HG02798 (cell line): ENCODE measurements at regions not wholly inside any gene's neighbourhood (a gene's known extent, or its start where the extent isn't known, plus 50 kb on each side); places are given as distances from the start of the nearest gene placed in this dataset.
A peak's percentile ranks its signal among the peaks of the same experiment; 100 is the strongest.
"Not testable (repeated sequence)": the region's sequence is repeated elsewhere in the genome, so short reads cannot be mapped to it uniquely, and the experiment has no call there.

Experiments used
- ATAC-seq: cut with Tn5 transposase; IDR thresholded peaks from one replicate; pipeline ENCODE4 v1.9.1; 2021; ENCODE audit warnings: mild to moderate bottlenecking; ENCODE audit not compliant: unreplicated experiment, poor library complexity

DNA sequence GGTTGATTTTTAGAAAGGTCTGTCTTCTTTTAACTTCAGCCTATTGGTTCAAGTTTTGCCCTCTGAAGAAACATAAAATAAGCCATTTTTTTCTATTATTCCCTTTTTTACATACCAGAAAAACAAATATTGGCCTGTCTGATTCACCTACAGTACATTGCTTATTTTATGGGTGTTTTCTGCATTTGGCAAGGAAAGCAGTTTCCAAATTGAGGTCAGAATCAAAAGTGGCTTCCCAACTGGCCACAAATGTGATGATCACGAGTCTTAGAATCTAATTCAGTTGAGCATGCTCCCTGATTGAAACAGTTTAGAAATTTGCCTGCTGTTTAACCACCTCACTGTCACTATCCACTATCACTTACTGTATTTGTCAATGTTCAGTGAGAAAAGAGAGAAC, 106.9 kb upstream of the CHMP2B start:
- ATAC-seq, result no peak

DNA sequence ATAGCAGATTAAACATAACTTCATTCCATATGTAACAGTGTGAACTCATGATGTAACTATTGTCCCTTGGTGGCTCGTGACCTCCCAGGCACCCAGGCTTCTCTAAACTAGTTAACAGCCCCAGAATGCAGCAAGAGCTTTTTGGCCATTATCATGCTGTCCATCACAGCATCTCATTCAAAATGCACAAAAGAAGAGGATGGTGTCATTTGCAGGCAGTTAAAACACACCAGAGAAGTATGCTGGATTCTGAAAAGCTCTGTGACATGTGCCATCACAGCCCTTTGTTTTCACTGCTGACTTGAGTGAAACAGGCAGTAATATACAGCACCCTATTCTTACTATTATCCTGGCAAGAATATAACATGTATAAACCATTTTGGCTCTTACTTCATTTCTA, 117.6 kb upstream of the CHMP2B start:
- no peak for ATAC-seq

DNA sequence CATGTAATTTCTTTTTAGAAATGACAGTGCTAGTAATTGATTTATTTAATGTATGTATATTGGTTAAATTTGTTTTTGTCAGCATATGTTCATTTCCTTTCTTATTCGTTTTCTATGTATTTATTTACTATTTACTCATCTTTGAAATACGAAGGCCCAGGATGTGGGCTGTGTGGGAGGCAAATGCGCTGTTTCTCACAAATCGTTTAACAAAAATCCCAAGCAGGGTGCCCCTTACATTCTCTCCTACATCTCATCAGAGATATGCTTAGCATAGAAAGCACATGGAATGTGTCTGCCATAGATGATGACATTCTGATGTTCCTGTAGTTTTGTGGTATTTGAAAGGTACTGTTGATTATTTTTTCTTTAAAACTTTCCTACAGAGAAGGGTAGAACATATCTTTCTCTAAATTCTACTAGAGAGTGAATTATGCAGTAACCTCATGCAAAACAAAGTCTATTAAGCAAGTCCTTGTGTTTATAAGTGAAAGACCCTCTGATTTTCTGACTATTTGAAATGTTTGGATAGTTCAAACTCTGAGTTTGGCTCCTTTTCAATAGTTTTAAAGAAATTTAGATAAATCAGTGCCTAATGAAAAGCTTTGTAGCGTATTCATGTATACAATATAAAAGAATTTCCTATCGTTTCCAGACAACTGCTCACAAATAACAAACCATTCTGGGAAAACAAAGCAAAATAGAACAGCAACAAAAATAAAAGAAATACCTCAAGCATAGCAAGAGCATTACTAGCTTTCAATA, 111.1 kb upstream of the VGLL3 start:
- ATAC-seq, result no peak

DNA sequence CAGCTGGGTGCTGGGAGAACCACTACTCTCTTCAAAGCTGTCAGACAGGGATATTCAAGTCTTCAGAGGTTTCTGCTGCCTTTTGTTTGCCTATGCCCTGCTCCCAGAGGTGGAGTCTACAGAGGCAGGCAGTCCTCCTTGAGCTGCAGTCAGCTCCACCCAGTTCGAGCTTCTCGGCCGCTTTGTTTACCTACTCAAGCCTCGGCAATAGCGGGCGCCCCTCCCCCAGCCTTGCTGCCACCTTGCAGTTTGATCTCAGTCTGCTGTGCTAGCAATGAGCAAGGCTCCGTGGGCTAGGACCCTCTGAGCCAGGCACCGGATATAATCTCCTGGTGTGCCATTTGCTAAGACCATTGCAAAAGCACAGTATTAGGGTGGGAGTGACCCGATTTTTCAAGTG, 106.8 kb upstream of the VGLL3 start:
- ATAC-seq, result not testable (repeated sequence)

DNA sequence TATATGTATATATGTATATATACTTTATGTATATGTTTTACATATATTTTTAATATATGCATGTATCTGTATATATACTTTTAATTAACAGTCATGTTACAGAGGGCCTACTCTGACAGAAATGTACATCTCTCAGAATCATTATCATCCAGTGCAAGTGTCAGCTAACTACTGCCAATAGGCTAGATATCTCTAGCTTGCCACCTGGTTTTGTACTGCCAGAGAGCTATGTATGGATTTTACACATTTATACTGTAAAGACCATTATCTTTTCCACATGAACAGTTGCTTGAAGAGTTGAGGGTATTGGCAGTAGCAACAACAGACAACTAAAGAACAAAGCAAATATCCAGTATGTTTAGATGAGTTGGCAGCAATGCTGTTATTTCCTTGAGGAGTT, 99.7 kb upstream of the VGLL3 start:
- no peak for ATAC-seq

DNA sequence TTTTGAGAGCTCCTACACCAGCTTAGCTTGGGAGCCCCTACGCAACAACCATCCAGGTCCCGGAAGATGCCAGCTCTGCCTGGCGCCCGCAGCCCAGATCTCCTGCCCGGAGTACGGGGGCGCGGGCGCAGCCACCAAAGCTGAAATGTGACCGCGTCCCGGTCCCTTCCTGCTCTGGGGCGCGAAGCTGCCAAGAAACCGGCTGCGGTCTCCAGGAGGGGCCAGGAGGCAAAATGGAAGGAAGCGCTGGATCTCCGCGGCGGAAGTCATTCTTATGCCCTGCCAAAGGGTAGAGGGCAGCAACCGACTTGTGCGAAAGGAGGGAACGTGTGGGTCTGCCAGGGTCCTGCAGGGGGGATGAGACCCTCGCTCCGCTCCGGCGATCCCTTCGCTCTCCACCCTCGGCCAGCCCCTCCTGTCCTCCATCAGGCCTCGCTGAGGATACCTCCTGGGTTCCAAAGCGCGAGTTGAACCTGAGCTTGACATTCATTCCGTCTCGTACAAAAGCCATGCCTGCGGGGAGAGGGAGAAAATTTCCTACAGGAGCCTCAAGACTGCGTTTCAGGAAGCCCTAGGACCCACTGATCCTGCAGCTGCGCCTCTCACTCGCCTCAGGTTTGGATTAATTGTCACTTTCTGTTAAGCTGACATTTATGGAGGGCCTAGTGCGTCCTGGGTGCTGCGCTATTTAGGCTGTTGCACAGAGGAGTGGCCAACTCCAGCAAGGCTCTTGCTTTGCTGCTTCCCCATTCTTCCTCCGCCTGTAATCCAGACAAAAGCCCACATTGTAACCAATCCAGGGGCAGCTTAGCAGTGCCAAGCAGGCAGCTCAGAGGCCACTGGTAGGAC, 98.3 kb upstream of the VGLL3 start:
- peak; percentile 71 for ATAC-seq

DNA sequence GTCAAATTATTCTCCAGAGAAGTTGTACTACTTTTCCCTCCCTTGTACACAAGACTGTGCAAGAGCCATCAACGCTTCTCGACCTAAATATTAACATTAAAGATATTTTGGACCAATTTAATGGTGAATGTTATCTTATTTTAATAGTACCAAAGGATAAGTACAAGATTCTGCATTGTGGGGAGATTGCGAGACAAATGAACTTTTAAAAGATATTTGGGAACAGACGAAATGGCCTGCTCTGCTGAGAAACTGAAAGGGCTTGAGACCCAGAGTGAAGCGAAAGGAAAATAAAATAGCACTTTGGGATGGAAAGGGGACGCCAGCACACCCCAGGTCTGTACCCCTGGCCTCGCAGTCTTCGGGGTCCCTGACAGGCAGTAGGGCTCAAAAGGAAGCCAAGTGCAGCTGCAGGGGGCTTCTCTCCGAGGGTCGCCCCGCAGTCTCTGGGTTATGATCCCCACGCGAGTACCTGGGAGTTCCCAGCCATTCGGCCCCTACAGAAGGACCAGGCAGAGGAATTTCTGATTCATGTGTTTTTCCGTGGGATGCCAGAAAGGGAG, 97.6 kb upstream of the VGLL3 start:
- ATAC-seq, result no peak

DNA sequence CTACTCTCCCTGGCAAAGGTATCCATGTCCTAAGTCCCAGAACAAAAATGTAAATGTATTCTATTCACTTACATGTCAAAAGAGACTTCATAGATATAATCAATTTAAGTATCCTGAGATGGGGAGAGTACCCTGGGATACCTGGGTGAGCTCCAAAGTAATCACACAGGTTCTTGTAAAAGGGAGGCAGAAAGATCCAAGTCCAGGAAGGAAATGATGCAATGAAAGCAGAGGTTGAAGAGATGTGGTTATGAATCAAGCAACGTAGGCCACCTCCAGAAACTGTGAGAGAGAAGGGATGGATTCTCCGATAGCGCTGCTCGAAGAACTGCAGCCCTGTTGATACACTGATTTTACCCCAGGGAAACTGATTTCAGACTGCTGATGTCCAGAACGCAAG, 93.9 kb upstream of the VGLL3 start:
- no peak for ATAC-seq

DNA sequence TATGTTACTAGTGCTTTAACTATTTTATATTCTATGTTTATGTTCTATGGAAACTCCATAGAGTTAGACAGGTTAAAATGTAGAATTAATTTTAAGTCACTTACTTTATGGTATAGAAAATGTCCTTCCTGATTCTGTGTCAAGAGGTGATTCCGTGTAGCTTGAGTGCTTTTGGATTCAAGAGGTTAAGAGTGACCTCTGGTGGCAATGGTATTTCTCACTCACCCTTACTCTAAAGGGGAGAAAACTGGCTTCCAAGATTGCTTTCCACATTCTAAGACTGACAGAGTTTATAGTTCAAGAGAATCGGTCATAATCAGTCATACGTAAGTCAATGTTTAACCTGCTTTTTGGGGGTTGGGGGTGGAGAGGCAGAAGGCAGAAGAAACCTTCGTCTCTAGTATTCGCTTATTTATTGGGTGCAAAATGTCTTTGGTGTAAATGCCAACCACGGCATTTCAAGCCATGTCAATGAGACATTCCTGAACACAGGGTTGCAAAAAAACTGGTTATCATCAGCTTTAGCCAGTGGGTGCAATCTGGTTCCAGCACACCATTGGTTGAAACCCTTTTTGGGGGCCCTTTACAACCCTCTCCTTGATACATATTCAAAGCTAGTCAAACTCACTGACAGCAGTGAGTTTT, 92.0 kb upstream of the VGLL3 start:
- ATAC-seq, result peak; percentile 78

DNA sequence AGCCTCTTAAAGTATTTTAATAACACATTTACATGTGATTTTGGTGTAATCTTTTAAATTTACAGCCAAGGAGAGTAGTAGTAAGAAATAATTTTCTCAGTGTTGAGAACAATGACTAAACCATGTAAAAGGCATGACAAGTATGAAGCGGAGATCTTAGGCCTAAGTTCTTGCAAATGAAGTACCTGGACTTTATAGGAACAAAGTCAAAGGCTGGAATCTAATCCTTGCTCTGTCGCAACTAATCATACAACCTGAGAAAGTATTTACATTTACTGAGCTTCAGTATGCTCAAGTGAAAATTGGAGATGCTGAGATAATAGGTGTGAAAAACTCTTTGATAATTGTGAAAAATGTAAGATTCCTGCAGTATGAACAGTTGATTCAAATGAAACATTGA, 86.4 kb upstream of the VGLL3 start:
- ATAC-seq, result no peak

DNA sequence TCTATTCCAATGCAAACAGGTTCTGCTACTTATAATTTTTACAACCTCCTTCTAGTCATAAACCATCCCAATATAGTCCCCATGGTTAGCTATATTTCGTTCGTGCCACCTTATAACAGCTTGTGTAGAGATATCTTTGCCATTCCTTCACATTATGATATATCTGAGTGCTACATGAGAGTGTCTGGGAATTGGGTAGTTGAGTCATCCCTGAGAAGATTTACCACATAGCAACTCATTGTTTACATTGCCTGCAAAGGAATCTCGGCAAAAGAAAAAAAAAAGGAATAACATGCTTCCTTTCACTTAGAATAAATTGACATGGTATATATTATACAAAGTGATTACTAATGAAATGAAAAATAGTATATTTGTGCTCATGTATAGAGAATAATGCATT, 86.0 kb upstream of the VGLL3 start:
- no peak for ATAC-seq

DNA sequence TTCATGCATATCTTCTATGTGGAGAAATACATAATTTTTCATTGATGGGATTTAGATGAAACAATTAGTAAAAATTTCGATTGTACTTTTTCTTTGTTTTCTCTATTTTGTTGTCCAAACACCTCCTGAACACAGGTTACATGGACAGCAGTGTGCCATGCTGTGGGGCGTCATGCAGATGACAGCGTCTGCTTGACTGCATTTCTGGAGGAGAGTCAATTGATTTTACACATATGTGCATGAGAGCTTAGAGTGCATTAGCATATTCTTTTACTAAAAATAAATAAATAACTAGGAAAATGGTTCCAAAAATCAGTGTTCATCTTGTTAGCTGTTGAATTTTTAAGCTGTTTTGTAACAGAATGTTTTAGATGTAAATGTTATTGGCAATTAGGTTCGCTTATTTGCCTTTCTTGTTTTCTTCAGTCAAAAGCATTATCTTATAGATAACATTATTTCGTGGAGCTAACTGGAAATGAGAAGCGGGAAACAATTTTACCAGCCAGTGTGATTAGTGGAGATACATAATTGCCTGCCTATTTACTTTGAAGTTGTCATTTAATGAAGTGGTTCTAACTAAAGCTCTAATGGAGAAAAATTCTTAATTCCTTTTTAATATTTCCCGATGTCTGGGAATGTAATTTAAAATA, 82.7 kb upstream of the VGLL3 start:
- ATAC-seq, result no peak

DNA sequence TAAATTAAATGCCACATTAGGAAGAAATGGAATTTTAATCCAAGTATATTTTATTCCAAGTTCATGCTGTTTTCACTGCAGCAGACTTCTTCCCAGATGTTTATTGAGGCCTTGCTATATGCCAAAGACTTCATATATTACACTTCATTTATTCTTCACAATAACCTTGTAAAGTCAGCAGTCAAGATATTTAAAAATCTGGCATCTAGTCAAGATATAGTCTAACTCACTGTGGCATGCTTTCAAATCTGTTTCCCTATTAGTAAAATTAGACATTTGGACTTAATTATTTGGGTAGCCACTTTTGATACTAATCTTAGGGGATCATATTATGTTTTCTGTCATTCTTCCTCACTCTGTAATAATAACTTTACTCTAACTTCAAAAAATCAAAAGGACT, 81.5 kb upstream of the VGLL3 start:
- no peak for ATAC-seq

DNA sequence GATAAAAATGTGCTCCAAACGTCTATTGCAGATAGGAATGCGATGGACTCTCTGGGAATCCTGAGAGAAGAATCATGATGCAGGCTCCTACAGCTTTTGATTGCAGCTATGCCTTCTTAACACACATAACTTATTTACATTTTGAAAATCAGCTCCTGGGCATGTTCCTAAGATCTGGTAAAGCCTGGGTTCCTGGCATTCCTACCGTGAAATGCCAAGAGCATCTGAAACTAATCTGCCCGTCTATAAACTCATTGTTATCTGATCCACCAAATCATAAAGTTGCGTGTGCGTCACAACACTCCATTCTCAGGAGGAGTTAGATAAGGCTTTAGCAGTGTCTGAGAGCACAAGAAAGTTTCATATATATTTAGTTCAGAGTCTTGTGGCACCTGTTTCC, 79.0 kb upstream of the VGLL3 start:
- ATAC-seq, result no peak

DNA sequence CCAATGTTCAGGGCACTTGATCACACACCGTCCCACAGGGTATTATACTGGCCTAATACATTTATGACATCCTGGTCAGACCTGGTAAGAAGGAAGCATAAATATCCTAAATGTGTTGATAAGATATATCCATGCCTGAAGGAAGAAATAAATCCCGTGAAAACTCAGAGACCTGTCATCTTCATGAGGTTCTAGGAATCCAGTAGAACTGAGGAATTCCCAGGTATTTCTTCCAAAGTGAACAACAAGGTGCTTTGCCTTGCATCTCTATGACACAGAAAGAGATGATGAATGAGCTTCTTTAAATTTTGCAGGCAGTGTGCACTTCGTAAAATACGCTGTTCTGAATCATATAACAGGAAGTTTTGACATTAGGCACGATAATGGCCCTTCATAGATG, 78.1 kb upstream of the VGLL3 start:
- no peak for ATAC-seq

DNA sequence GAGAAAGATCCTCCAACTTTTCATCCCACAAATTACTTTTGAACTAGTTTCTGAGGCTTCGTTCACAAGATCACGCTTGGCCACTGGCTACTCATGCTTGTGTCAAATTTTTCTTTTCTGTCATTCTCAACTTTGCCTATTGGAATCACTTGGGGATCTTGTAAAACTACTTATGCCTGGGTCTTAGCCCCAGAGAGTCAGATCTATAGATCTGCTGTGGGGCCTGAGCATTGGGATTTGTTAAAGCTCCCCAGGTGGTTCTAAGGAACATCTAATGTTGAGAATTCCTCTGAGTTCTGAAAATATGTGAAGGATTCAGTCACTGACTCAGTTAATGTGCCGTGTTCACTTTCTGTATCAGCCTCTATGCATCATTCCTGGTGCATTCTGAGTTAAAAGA, 71.7 kb upstream of the VGLL3 start:
- ATAC-seq, result no peak

DNA sequence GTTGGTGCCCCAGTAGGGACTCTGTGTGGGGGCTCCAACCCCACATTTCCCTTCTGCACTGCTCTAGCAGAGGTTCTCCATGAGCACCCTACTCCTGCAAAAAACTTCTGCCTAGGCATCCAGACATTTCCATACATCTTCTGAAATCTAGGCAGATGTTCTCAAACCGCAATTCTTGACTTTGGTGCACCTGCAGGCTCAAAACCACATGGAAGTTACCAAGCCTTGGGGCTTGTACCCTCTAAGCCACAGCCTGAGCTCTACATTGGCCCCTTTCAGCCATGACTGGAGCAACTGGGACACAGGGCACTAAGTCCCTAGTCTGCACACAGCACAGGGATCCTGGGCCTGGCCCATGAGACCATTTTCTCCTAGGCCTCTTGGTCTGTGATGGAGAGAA, 66.5 kb upstream of the VGLL3 start:
- ATAC-seq, result no peak

DNA sequence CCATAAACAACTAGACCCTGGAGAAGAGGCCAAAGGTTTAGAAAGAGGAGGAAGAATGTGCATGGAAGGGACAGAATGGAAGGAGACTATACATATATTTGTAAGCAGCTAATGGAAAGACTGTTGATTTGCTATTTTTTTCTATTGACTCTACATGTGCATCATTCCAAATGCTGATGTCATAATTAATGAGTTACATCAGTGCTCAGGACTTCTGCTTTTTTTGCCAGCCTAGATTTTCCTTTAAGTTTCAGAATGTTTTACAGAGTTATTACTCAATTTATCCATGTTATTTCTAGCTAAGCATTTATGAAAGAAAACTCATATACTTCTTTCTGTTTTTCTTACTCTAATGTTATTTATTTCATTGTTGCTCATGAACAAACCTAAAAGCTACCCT, 62.6 kb upstream of the VGLL3 start:
- no peak for ATAC-seq

DNA sequence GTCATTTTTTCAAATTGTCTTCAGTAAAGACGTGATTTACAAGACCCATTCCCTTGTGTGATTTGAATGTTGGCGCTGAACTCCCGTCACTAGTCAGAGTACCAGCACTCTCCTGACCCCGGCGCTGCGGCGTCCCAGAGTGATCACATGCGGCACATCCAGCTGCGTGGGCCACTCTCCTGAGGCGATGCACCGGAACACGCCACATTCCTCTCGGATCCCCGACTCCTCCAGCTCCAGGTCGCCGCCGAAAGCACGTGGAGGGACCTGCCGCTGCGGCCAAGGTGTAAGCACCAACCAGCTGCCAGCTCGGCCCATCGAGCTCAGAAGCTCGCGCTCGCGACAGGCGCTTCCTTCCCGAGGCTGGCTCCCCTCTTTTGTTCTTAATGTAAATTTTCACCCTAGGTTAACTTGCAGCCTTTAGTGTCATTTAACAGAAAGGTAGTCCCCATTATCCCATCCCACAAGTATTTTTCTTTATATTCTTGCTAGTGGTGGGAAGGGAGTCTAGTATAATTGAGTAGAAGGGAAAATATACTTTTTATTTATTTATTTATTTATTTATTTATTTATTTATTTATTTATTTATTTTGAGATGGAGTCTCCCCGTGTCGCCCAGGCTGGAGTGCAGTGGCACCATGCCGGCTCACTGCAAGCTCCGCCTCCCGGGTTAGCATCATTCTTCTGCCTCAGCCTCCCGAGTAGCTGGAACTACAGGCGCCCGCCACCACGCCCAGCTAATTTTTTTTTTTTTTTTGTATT, 61.7 kb upstream of the VGLL3 start:
- no peak for ATAC-seq

DNA sequence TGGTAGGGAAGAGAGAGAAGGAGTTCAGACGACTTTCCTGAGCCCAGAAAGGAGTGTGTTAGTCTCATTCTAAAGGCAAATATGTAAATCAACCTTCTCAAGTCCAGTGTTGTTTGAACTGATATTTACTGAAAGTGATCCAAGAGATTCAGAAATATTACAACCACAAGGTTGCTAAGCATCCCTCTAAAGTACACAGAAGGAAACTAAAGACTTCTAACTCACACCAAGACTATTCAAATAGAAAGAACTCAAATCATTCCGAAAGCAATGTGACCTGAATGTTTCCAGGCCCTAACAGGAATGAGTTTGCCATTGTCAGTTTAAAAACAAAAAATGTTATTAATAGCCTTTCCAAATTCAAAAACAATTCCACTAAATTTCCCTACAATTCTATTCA, 56.9 kb upstream of the VGLL3 start:
- peak; percentile 57 for ATAC-seq
